Upper lobe of right lung (tissue), 1 donor: ENCODE measurements at regions not wholly inside any gene's neighbourhood (a gene's known extent, or its start where the extent isn't known, plus 50 kb on each side); places are given as distances from the start of the nearest gene placed in this dataset.

Source experiments
- ATAC-seq: fragments of 200-7000 bp; cut with Tn5 transposase; one replicate; pipeline ENCODE4 v1.9.1; 2020; ENCODE audit warnings: mild to moderate bottlenecking, moderate library complexity
- DNase-seq: peaks from one replicate; pipeline ENCODE4 v3.0.0-alpha.2; 2020
- H3K27ac ChIP-seq: fragments of 200-600 bp; one replicate; pipeline ENCODE4 v1.8.0; 2022
- H3K27me3 ChIP-seq: fragments of 200-600 bp; one replicate; pipeline ENCODE4 v1.8.0; 2022; ENCODE audit warnings: mild to moderate bottlenecking
- H3K36me3 ChIP-seq: fragments of 200-600 bp; one replicate; pipeline ENCODE4 v1.8.0; 2022
- H3K4me1 ChIP-seq: fragments of 200-600 bp; one replicate; pipeline ENCODE4 v1.8.0; 2022
- H3K4me3 ChIP-seq: fragments of 200-600 bp; one replicate; pipeline ENCODE4 v1.8.0; 2022; ENCODE audit warnings: mild to moderate bottlenecking
- H3K9me3 ChIP-seq: fragments of 200-600 bp; one replicate; pipeline ENCODE4 v1.8.0; 2022
- intact Hi-C: fragments of 100-400 bp; cut with DNase I; formaldehyde crosslinking; loops from one replicate; pipeline ENCODE4 v1.11.0; 2022
- TF ChIP-seq, protein P1 (sequence below): fragments of 200-600 bp; IDR thresholded peaks from one replicate; pipeline ENCODE4 v1.8.0; 2022; ENCODE audit warnings: antibody characterized with exemption
- donor health status: DM: no; HTN: yes; CAD: no; lungs with severe emphysema.

GRCh38 chr18:51848702-51849101 lies 491.3 kb upstream of the DCC start:
- H3K4me1 ChIP-seq, result no peaks in the 10 kb centered on the region
- DNase-seq (no peak), ATAC-seq (no peak)
- H3K27ac ChIP-seq, result no peak overlapping the region
- no peaks in the 10 kb centered on the region for H3K27me3 ChIP-seq
- H3K36me3 ChIP-seq, result no peaks in the 10 kb centered on the region
- H3K4me3 ChIP-seq, result no peak overlapping the region
- intact Hi-C loops, result no loop called here
- TF ChIP-seq, protein P1, sequence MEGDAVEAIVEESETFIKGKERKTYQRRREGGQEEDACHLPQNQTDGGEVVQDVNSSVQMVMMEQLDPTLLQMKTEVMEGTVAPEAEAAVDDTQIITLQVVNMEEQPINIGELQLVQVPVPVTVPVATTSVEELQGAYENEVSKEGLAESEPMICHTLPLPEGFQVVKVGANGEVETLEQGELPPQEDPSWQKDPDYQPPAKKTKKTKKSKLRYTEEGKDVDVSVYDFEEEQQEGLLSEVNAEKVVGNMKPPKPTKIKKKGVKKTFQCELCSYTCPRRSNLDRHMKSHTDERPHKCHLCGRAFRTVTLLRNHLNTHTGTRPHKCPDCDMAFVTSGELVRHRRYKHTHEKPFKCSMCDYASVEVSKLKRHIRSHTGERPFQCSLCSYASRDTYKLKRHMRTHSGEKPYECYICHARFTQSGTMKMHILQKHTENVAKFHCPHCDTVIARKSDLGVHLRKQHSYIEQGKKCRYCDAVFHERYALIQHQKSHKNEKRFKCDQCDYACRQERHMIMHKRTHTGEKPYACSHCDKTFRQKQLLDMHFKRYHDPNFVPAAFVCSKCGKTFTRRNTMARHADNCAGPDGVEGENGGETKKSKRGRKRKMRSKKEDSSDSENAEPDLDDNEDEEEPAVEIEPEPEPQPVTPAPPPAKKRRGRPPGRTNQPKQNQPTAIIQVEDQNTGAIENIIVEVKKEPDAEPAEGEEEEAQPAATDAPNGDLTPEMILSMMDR, result no peak
- no peaks in the 10 kb centered on the region for H3K9me3 ChIP-seq

GRCh38 chr18:51852681-51853080 lies 487.3 kb upstream of the DCC start:
- intact Hi-C loops, result no loop called here
- no peaks in the 10 kb centered on the region for H3K9me3 ChIP-seq
- no peaks in the 10 kb centered on the region for H3K27me3 ChIP-seq
- no peaks in the 10 kb centered on the region for H3K36me3 ChIP-seq
- no peak overlapping the region for H3K27ac ChIP-seq
- TF ChIP-seq, protein P1, result no peak
- no peak overlapping the region for H3K4me3 ChIP-seq
- DNase-seq (no peak), ATAC-seq (no peak)
- no peaks in the 10 kb centered on the region for H3K4me1 ChIP-seq

- intact Hi-C loops, result no loop called here
Observed at GRCh38 chr18:51857989-51858388, 482.0 kb upstream of the DCC start.

DNA sequence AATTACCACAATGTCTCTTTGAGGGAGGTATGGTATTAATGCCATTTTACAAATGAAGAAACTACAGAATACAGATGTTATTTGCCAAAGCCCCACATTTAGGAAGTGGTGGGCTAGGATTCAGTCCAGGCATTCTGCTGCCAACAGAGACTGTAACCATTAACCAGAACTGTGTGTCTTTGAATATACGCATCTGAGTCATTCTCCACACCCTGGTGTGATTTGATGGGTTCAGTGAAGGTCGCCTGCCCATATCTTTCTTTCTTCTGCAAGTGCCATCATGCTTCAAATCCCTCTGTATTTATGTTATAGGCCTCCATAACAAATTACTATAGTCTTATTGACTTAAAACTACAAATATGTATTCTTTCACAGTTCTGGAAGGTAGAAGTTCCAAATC lies 479.0 kb upstream of the DCC start:
- Histone ChIP-seq H3K4me3 (no peak overlapping the region), H3K4me1 (no peaks in the 10 kb centered on the region), H3K36me3 (no peaks in the 10 kb centered on the region), H3K27me3 (no peaks in the 10 kb centered on the region), H3K27ac (no peak overlapping the region), H3K9me3 (no peaks in the 10 kb centered on the region)
- TF ChIP-seq, protein P1, result no peak
- no peak for ATAC-seq
- intact Hi-C loops, result no loop called here
- no peak for DNase-seq

More at GRCh38 chr18:51857989-51858388, 482.0 kb upstream of the DCC start:
- TF ChIP-seq, protein P1, result no peak
- no peaks in the 10 kb centered on the region for H3K27me3 ChIP-seq
- no peak for ATAC-seq
- H3K4me3 ChIP-seq, result no peak overlapping the region
- no peak for DNase-seq
- no peaks in the 10 kb centered on the region for H3K4me1 ChIP-seq
- no peak overlapping the region for H3K27ac ChIP-seq
- H3K36me3 ChIP-seq, result no peaks in the 10 kb centered on the region
- H3K9me3 ChIP-seq, result no peaks in the 10 kb centered on the region

DNA sequence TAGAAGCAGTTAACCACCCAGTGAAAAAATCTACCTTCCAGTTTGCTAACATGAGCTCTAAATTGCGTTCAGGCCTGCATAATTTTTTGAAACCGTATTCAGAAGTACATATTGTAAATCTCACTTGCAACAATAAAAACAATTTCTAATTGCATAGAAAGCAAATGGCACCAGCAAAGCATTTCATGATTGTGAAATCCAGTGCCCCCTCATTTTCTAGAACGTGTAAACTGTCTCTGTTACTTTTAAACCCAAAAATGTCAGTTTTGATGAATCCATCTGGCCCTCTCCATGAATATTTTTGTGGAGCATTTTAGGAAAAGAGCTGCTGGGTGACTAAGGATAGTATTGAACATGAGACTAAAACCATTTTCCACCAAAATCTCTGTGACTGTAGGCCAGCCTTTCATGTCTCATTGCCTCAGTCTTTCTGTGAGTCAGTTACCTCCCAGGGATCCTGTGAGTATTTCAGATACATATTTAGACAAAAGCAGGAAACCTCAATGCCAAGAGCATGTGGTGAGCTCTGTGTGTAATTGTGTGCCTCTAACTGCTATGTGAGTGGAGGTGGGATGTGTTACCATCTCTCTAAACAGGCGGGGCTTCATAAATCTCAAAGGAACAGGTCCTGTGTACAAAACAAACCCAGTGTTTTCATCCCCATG lies 477.8 kb upstream of the DCC start:
- intact Hi-C loops, result no loop called here
- H3K27ac ChIP-seq, result no peak overlapping the region
- no peak overlapping the region for H3K4me3 ChIP-seq
- H3K27me3 ChIP-seq, result no peaks in the 10 kb centered on the region
- TF ChIP-seq, protein P1, result no peak
- no peak for DNase-seq
- H3K36me3 ChIP-seq, result no peaks in the 10 kb centered on the region
- H3K9me3 ChIP-seq, result no peaks in the 10 kb centered on the region
- no peaks in the 10 kb centered on the region for H3K4me1 ChIP-seq
- ATAC-seq, result no peak
